ENCODE measurements at regions not wholly inside any gene's neighbourhood (a gene's known extent, or its start where the extent isn't known, plus 50 kb on each side); places are given as distances from the start of the nearest gene placed in this dataset.

DNA sequence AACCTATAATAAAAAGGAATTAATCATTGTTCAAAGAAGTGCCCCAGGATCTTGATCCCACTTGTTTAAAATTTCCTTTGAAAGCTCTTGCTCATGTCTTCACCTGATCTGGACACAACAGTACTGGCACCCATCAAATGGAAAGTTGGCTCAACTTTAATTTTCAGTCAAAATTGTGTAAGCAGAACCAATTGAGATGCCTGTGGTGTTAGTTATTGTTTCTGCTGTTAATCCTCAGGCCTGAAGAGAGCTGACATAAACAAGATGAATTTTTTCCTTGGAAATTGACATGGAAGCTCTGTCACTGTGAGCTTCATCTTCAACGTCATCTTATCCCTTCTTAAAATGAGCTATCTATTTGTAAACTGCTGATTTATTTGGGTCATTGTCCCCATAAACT is 88.3 kb upstream of the TNFSF4 start:
- no peak for DNase-seq (ENCODE audit: extremely low spot score, unreplicated experiment)
- H3K36me3 Mint-ChIP-seq: no peaks in the 10 kb centered on the region
- H3K27ac Mint-ChIP-seq: no peak overlapping the region
- TF ChIP-seq CTCF (conservative IDR thresholded peaks at IDR 0.05): no peak
- H3K27me3 Mint-ChIP-seq: no peaks in the 10 kb centered on the region
- H3K9me3 Mint-ChIP-seq: peaks cover 3% of the 10 kb centered on the region
- no peaks in the 10 kb centered on the region for H3K4me1 Mint-ChIP-seq (ENCODE audit: unreplicated experiment)
- H3K4me3 Mint-ChIP-seq: no peak overlapping the region

DNA sequence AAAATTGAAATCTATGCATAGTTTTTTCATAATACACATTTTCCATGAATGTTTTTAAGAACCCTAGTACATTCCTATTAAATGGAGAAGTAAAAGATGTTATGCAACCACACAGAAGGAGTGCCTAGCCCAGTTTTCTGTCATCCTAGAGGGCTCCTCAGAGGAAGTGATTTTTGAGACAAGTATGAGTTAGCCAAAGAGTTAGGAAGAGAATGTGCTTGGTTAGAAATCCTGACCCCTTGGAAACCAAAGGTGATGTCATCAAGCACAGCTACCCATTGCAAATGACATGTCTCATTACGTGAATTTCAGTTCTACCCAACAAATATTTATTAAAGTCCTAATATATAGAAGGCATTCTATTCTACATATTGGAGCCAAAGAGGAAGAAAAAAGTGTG is 88.9 kb upstream of the TNFSF4 start:
- Mint-ChIP-seq H3K27ac (no peak overlapping the region), H3K36me3 (no peaks in the 10 kb centered on the region), H3K9me3 (peaks cover 3% of the 10 kb centered on the region), H3K4me1 (ENCODE audit: unreplicated experiment) (no peaks in the 10 kb centered on the region), H3K4me3 (no peak overlapping the region), H3K27me3 (no peaks in the 10 kb centered on the region)
- no peak for DNase-seq (ENCODE audit: extremely low spot score, unreplicated experiment)
- TF ChIP-seq CTCF (conservative IDR thresholded peaks at IDR 0.05): no peak

- DNase-seq (ENCODE audit: extremely low spot score, unreplicated experiment): no peak
- H3K27me3 Mint-ChIP-seq: no peaks in the 10 kb centered on the region
- H3K4me3 Mint-ChIP-seq: no peak overlapping the region
- H3K27ac Mint-ChIP-seq: no peak overlapping the region
- no peaks in the 10 kb centered on the region for H3K36me3 Mint-ChIP-seq
- H3K9me3 Mint-ChIP-seq: peaks cover 3% of the 10 kb centered on the region
- no peak for TF ChIP-seq CTCF (conservative IDR thresholded peaks at IDR 0.05)
- H3K4me1 Mint-ChIP-seq (ENCODE audit: unreplicated experiment): peaks cover 3% of the 10 kb centered on the region
These were observed 90.8 kb upstream of the TNFSF4 start for GRCh38 chr1:173297798-173298391.

- Mint-ChIP-seq H3K27me3 (no peaks in the 10 kb centered on the region), H3K9me3 (peaks cover 3% of the 10 kb centered on the region), H3K27ac (no peak overlapping the region)
These were observed 93.2 kb upstream of the TNFSF4 start for GRCh38 chr1:173300061-173301044.

GRCh38 chr1:173301507-173301906 is 94.4 kb upstream of the TNFSF4 start:
- H3K27ac Mint-ChIP-seq: no peak overlapping the region
- H3K27me3 Mint-ChIP-seq: no peaks in the 10 kb centered on the region
- TF ChIP-seq CTCF (conservative IDR thresholded peaks at IDR 0.05): no peak
- no peak for DNase-seq (ENCODE audit: extremely low spot score, unreplicated experiment)
- peaks cover 6% of the 10 kb centered on the region for H3K4me1 Mint-ChIP-seq (ENCODE audit: unreplicated experiment)
- no peaks in the 10 kb centered on the region for H3K36me3 Mint-ChIP-seq
- H3K9me3 Mint-ChIP-seq: no peaks in the 10 kb centered on the region
- no peak overlapping the region for H3K4me3 Mint-ChIP-seq

More at GRCh38 chr1:173300061-173301044, 93.2 kb upstream of the TNFSF4 start:
- Mint-ChIP-seq H3K36me3 (no peaks in the 10 kb centered on the region), H3K4me3 (no peak overlapping the region), H3K4me1 (ENCODE audit: unreplicated experiment) (peaks cover 6% of the 10 kb centered on the region)
- no peak for DNase-seq (ENCODE audit: extremely low spot score, unreplicated experiment)
- TF ChIP-seq CTCF (conservative IDR thresholded peaks at IDR 0.05): no peak
